ENCODE measurements at regions not wholly inside any gene's neighbourhood (a gene's known extent, or its start where the extent isn't known, plus 50 kb on each side); places are given as distances from the start of the nearest gene placed in this dataset.

- TF ChIP-seq POLR2A (IDR thresholded peaks at IDR 0.05; ENCODE audit: low read depth, low read length) (no peak), GABPA (IDR thresholded peaks at IDR 0.05; ENCODE audit: low read depth) (no peak), FOXM1 (IDR thresholded peaks at IDR 0.05; ENCODE audit: low read depth, low read length) (no peak), SMARCA5 (IDR thresholded peaks at IDR 0.05) (no peak)
- TF ChIP-seq, protein P1, sequence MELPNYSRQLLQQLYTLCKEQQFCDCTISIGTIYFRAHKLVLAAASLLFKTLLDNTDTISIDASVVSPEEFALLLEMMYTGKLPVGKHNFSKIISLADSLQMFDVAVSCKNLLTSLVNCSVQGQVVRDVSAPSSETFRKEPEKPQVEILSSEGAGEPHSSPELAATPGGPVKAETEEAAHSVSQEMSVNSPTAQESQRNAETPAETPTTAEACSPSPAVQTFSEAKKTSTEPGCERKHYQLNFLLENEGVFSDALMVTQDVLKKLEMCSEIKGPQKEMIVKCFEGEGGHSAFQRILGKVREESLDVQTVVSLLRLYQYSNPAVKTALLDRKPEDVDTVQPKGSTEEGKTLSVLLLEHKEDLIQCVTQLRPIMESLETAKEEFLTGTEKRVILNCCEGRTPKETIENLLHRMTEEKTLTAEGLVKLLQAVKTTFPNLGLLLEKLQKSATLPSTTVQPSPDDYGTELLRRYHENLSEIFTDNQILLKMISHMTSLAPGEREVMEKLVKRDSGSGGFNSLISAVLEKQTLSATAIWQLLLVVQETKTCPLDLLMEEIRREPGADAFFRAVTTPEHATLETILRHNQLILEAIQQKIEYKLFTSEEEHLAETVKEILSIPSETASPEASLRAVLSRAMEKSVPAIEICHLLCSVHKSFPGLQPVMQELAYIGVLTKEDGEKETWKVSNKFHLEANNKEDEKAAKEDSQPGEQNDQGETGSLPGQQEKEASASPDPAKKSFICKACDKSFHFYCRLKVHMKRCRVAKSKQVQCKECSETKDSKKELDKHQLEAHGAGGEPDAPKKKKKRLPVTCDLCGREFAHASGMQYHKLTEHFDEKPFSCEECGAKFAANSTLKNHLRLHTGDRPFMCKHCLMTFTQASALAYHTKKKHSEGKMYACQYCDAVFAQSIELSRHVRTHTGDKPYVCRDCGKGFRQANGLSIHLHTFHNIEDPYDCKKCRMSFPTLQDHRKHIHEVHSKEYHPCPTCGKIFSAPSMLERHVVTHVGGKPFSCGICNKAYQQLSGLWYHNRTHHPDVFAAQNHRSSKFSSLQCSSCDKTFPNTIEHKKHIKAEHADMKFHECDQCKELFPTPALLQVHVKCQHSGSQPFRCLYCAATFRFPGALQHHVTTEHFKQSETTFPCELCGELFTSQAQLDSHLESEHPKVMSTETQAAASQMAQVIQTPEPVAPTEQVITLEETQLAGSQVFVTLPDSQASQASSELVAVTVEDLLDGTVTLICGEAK (IDR thresholded peaks at IDR 0.05; ENCODE audit: borderline replicate concordance), result no peak
- TF ChIP-seq, protein P2, sequence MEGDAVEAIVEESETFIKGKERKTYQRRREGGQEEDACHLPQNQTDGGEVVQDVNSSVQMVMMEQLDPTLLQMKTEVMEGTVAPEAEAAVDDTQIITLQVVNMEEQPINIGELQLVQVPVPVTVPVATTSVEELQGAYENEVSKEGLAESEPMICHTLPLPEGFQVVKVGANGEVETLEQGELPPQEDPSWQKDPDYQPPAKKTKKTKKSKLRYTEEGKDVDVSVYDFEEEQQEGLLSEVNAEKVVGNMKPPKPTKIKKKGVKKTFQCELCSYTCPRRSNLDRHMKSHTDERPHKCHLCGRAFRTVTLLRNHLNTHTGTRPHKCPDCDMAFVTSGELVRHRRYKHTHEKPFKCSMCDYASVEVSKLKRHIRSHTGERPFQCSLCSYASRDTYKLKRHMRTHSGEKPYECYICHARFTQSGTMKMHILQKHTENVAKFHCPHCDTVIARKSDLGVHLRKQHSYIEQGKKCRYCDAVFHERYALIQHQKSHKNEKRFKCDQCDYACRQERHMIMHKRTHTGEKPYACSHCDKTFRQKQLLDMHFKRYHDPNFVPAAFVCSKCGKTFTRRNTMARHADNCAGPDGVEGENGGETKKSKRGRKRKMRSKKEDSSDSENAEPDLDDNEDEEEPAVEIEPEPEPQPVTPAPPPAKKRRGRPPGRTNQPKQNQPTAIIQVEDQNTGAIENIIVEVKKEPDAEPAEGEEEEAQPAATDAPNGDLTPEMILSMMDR (IDR thresholded peaks at IDR 0.05 in 2 of 3, conservative IDR thresholded peaks at IDR 0.05 in 1 of 3; ENCODE audit: control insufficient read depth in 2 of 3, extremely low read depth in 1 of 3, insufficient read depth in 1 of 3, low read depth in 3 of 3, low read length in 3 of 3), result no peak
These were observed 124.6 kb downstream of the CD47 start for GRCh38 chr3:107966276-107966675.

Measured in GM12878 (cell line).